Mucosa of descending colon (tissue), 3 donors: ENCODE measurements at regions not wholly inside any gene's neighbourhood (a gene's known extent, or its start where the extent isn't known, plus 50 kb on each side); places are given as distances from the start of the nearest gene placed in this dataset.

Experiments used
- ATAC-seq: fragments of 200-7000 bp; cut with Tn5 transposase; one replicate; pipeline ENCODE4 v1.9.1; 2020; ENCODE audit warnings: mild to moderate bottlenecking, moderate library complexity
- DNase-seq, 3 donors: peaks; one replicate each; pipeline ENCODE4 v3.0.0-alpha.2; 2020
- H3K36me3 ChIP-seq: fragments of 200-600 bp; one replicate; pipeline ENCODE4 v1.8.0; 2021; ENCODE audit warnings: low read depth, mild to moderate bottlenecking
- H3K4me1 ChIP-seq: fragments of 200-600 bp; one replicate; pipeline ENCODE4 v1.8.0; 2021; ENCODE audit warnings: low read depth, mild to moderate bottlenecking
- H3K4me3 ChIP-seq: fragments of 200-600 bp; one replicate; pipeline ENCODE4 v1.8.0; 2021; ENCODE audit warnings: mild to moderate bottlenecking
- H3K9me3 ChIP-seq: fragments of 200-600 bp; one replicate; pipeline ENCODE4 v1.8.0; 2021; ENCODE audit warnings: mild to moderate bottlenecking
- intact Hi-C, 2 donors: fragments of 100-400 bp; cut with DNase I in 1 of 2; cut with micrococcal nuclease in 1 of 2; formaldehyde crosslinking; loops; one replicate each; pipeline versions ENCODE4 v1.11.0 to v1.11.1; 2022; cut with DNase I, micrococcal nuclease
- TF ChIP-seq, protein P1 (sequence below): fragments of 200-600 bp; IDR thresholded peaks from one replicate; pipeline ENCODE4 v1.8.0; 2022; ENCODE audit warnings: antibody characterized with exemption, mild to moderate bottlenecking
- donor health status: DM: no; HTN: no; CAD: no; lungs with moderate emphysema.
- donor health status: DM: no; HTN: no; CAD: no.
- donor health status: DM: no; HTN: yes; CAD: no.

DNA sequence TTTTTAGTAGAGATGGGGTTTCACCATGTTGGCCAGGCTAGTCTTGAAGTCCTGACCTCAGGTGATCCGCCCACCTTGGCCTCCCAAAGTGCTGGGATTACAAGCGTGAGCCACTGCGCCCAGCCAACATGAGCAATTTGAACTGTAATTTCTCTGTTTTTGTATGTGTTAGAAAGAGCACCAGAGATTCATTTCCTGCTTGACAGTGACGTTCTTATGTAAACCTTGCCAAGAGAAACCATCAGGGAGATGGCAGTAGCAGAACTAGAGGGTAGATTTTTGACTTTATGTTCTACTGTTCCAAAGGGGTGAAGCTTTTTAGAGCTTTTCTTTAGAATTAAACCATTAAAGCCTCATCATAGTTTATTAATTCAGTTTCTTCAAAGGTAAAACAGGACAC is 148.1 kb upstream of the UMPS start:
- TF ChIP-seq, protein P1, sequence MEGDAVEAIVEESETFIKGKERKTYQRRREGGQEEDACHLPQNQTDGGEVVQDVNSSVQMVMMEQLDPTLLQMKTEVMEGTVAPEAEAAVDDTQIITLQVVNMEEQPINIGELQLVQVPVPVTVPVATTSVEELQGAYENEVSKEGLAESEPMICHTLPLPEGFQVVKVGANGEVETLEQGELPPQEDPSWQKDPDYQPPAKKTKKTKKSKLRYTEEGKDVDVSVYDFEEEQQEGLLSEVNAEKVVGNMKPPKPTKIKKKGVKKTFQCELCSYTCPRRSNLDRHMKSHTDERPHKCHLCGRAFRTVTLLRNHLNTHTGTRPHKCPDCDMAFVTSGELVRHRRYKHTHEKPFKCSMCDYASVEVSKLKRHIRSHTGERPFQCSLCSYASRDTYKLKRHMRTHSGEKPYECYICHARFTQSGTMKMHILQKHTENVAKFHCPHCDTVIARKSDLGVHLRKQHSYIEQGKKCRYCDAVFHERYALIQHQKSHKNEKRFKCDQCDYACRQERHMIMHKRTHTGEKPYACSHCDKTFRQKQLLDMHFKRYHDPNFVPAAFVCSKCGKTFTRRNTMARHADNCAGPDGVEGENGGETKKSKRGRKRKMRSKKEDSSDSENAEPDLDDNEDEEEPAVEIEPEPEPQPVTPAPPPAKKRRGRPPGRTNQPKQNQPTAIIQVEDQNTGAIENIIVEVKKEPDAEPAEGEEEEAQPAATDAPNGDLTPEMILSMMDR, result no peak
- Histone ChIP-seq H3K4me1 (peaks cover 10% of the 10 kb centered on the region), H3K4me3 (no peak overlapping the region), H3K36me3 (no peaks in the 10 kb centered on the region), H3K9me3 (no peaks in the 10 kb centered on the region)
- intact Hi-C loops, result no loop called here
- ATAC-seq (no peak), DNase-seq (no peak)

GRCh38 chr3:124582621-124583395 is 147.4 kb upstream of the UMPS start:
- ATAC-seq (no peak), DNase-seq (no peak)
- no peaks in the 10 kb centered on the region for H3K36me3 ChIP-seq
- TF ChIP-seq, protein P1, result no peak
- H3K4me3 ChIP-seq, result no peak overlapping the region
- intact Hi-C loops, result no loop called here
- peaks cover 10% of the 10 kb centered on the region for H3K4me1 ChIP-seq
- no peaks in the 10 kb centered on the region for H3K9me3 ChIP-seq

DNA sequence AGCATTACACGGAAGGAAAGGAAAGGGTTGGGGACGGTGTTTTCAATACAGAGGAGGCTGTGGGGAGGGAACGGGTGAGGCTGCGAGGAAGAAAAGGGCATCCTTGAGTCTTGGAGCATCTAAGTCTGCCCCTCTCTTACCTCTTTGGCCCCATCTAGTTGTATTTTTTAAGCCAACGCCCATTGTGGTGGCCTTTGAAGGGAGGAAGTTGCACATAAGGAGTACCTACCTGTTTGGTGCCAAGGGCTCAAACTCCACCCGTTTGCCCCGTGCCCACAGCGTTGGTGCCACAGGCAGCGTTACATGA is 146.1 kb upstream of the UMPS start:
- ATAC-seq (no peak), DNase-seq (no peak)
- Histone ChIP-seq H3K4me3 (no peak overlapping the region), H3K9me3 (no peaks in the 10 kb centered on the region), H3K36me3 (no peaks in the 10 kb centered on the region), H3K4me1 (peaks cover 10% of the 10 kb centered on the region)
- intact Hi-C loops, result no loop called here
- TF ChIP-seq, protein P1, result no peak

GRCh38 chr3:124584552-124585391 is 145.5 kb upstream of the UMPS start:
- Histone ChIP-seq H3K9me3 (no peaks in the 10 kb centered on the region), H3K36me3 (no peaks in the 10 kb centered on the region), H3K4me3 (no peak overlapping the region), H3K4me1 (peaks cover 10% of the 10 kb centered on the region)
- intact Hi-C loops, result no loop called here
- peak; percentile 96 for ATAC-seq
- DNase-seq, result peak; percentile 88 to 92 (median 88)
- TF ChIP-seq, protein P1, result no peak

GRCh38 chr3:124586126-124587052 is 143.9 kb upstream of the UMPS start:
- DNase-seq (no peak), ATAC-seq (no peak)
- TF ChIP-seq, protein P1, result no peak
- intact Hi-C loops, result no loop called here
- Histone ChIP-seq H3K36me3 (no peaks in the 10 kb centered on the region), H3K4me3 (no peak overlapping the region), H3K4me1 (peaks cover 10% of the 10 kb centered on the region), H3K9me3 (no peaks in the 10 kb centered on the region)
